GM21737 (cell line): ENCODE measurements at regions not wholly inside any gene's neighbourhood (a gene's known extent, or its start where the extent isn't known, plus 50 kb on each side); places are given as distances from the start of the nearest gene placed in this dataset.

Experiments
- ATAC-seq: cut with Tn5 transposase; IDR thresholded peaks from one replicate; pipeline ENCODE4 v1.9.1; 2021; ENCODE audit warnings: mild to moderate bottlenecking, moderate library complexity; ENCODE audit not compliant: unreplicated experiment

- no peak for ATAC-seq
These were observed 53.3 kb downstream of the FOXD1 start for GRCh38 chr5:73395256-73395655.

GRCh38 chr5:73394610-73395009, 54.0 kb downstream of the FOXD1 start:
- ATAC-seq = no peak

DNA sequence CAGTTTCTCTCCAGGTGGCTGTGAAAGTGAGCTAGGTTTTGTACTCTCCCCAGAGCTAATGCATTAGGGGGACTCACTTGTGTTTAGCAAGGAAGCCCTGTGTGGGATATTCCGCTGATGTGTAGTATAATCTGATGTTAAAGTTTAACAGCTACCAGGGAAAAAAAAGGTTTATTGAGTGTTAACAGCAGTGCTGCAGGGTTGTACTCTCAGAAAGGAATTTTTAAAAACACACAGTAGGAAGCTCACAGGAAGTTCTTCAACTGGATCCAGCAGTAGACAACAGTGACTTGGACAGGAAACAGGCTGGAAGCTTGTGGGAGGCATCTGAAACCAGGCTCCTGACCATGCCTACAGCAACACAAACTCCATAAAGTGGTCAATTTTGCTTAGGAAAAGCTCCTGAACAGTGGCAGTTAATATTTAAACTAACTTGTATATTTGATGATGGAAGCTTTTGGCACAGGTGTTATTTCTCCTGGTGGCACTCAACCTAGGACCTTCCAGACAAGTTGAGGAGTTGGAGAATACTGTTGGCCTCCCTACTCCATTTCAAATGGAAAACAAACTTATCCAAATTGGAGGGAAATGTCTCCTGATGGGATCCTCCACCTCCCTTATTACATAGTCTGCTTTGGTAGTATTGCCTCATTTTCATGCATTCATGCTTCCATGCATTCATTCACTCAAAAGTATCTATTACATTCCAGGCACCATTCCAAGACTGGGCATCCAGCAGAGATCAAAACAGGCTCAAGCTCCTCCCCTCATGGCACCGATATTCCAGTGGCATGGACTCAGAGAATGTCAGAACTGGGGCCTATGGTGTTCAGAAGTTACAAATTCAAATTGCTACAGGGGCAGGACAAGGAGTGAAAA, 54.7 kb downstream of the FOXD1 start:
- ATAC-seq = no peak

DNA sequence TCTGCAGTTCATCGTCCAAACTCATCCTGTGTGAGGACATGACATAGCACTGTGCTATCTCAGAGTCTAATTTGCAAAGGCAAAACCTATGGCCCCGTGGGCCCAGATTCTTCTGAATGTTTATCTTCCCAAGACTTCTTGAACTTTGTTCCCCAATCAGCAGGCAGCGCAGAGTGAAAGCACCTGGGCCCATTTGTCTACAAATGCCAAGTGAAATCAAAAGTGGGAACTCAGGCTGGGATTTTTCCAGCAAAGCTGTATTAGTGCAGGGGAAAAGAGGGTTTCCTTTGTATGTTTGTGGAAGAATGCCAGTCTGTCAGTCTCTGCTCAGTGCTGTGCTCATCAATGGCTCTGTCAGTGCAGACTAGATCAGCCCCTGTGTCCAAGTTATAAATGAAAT, 55.8 kb downstream of the FOXD1 start:
- no peak for ATAC-seq

- no peak for ATAC-seq
These were observed 57.1 kb downstream of the FOXD1 start for GRCh38 chr5:73391441-73391881.

GRCh38 chr5:73390972-73391371, 57.6 kb downstream of the FOXD1 start:
- no peak for ATAC-seq

GRCh38 chr5:73388740-73389139, 59.8 kb downstream of the FOXD1 start:
- ATAC-seq = no peak

DNA sequence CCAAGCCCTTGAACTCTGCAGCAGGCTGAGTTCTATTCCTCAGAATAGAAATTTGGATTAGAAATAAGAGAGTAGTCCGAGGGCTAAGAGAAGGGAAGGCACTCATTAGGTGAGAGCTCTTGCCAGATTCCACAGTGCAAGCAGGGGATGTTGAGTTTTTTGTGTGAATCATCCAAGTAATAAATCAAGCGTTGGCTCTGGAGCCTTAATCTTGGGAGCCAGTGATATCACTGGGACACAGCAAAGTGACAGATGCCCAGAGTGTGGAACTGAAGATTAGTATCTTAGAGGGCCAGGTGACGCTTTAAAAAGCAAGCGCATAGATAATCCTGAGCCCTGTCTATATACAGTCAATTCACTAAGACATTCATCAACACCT, 60.3 kb downstream of the FOXD1 start:
- ATAC-seq = no peak

DNA sequence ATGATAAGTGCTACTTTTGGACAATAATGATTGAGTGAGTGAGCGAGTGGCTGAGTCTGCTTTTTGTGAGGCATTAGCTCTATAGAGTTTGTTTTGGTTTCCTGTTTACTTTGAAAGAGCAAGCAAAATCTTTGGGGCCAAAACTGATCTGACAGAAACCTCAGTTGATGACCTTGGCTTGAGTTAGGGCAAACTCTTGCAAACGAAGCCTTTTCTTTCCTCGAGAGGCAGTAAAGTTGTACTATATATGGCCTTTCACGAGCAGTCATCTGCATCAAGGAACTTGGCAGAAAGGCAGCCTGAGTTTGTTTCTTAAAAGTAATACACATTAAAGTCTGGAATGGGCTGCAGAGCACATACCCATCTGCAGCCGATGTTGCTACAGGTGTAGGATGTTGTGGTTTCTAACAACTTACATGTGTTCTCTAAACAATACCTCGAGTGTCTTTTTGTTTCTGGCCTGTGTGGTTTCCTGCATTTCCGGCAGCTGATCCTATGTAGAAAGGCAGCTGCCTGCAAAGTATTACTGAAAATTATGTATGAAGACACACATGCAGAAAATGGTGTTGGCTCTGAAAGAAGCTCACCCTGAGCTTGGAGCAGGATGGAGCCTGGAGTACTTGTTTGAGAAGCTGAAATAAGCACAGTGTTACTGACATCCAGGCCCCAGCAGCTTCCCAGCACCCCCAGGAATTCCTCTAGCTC, 60.8 kb downstream of the FOXD1 start:
- peak; percentile 90 for ATAC-seq

GRCh38 chr5:73387149-73387591, 61.4 kb downstream of the FOXD1 start:
- ATAC-seq = peak; percentile 35

DNA sequence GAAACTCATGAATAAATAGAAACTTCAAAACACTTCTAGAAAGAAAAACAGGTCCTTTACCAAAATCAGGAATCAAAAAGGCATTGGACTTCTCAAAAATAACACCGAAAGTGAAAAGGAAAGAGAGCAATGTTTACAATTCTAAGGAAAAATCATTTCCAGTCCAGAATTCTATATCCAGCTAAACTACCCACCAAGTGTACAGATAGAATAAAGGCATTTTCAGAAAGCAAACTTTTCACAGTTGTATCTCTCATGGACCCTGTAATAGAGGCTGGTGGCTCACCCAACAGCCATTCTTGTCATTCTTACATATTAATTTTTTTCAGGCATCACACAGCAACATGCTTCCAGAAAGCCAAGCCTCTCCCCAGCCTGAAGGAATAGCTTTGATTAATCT, 63.7 kb downstream of the FOXD1 start:
- ATAC-seq = no peak

GRCh38 chr5:73382401-73382740, 66.2 kb downstream of the FOXD1 start:
- no peak for ATAC-seq

GRCh38 chr5:73381590-73382400, 66.8 kb downstream of the FOXD1 start:
- ATAC-seq = no peak

DNA sequence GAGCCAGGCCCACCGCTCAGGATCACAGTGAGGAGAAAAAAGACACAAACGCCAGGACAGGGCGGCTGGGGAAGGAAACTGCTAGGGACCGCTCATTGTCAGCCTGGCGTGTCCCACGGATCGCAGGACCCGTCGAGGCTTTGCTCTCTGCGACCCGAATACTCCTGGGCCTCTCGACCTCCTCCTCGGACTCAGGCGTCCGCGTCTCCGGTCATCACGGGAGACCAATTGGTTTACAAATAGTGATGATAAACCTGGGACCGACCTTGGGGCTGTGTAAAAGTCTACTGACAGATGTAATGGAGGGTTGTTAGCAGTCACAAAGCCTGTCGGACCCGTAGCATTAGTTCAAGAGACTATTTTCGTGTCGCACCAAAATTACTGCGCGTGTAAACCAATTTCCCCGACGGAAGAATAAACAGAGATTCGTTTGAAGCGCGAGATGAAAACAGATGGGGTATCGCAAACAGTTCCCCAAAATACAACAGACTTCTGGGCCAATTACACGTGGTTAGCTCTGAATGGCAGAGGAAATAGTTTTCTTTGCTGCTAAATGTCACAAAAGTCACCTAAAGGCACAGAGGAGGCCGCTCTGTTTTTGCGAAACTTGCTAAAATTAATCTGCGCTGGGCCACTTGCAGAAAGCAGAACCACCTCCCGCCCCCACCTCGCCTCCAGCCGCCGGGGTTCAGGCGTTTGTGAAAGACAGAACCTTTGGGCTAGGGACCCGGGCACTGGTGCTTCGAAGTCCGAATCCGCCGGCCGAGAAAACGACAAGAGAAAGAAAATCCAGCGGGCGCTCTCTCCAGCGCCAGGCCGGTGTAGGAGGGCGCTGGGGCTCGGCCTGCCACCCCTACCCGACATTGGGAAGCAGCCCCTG, 67.6 kb downstream of the FOXD1 start:
- no peak for ATAC-seq

GRCh38 chr5:73380041-73380440, 68.5 kb downstream of the FOXD1 start:
- no peak for ATAC-seq

DNA sequence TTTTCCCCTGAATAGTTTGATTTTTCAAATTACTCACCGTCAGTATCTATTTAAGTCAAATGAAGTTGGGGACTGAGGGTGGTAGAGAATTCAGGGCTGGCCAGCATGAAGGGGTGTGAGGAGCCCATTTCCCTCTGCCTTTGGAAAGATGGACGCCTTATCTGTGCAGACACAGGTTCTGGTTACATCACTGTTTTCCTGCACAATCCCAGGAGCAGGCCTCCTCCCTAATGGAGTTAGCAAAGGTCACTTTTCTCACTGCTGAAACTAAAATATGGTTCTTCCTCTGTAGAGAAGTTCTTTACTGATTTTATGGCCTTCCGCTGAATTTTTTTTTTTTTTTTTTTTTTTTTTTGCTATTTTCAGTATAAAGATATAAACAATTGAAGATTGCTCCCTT, 69.1 kb downstream of the FOXD1 start:
- ATAC-seq = no peak

GRCh38 chr5:73378765-73379164, 69.8 kb downstream of the FOXD1 start:
- no peak for ATAC-seq

GRCh38 chr5:73378070-73378469, 70.5 kb downstream of the FOXD1 start:
- ATAC-seq = no peak

- ATAC-seq = no peak
These were observed 71.9 kb downstream of the FOXD1 start for GRCh38 chr5:73376618-73377170.

DNA sequence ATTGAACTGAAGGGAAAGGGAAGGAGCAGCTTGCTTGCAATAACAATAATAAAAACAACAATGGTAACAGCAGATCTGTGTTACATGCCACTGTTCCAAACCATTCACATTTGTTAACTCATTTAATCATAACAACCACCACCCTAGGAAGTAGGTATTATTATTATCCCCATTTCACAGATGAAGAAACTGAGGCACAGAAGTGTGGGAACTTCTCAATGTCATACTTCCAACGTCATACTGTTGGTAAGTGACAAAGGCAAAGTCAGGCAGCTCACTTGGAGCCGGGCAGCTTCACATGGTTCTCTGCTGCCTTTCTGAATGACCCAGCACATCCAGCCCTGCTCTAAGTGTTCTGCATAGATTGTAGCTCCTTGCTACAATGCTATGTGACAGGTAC, 72.6 kb downstream of the FOXD1 start:
- no peak for ATAC-seq
